H1 (cell line): ENCODE measurements at regions not wholly inside any gene's neighbourhood (a gene's known extent, or its start where the extent isn't known, plus 50 kb on each side); places are given as distances from the start of the nearest gene placed in this dataset.

ENCODE experiments used
- CTCF ChIA-PET: fragments of 300-600 bp; sonication (Branson Sonifier 250); formaldehyde crosslinking; loops from one replicate; lab custom pipeline; 2021; ENCODE audit not compliant: partially characterized antibody; lab: Charles Lee
- POLR2A ChIA-PET: fragments of 300-600 bp; sonication (Branson Sonifier 250); formaldehyde crosslinking; loops from one replicate; lab custom pipeline; 2021; ENCODE audit warnings: inconsistent platforms; ENCODE audit not compliant: partially characterized antibody; lab: Charles Lee
- DNase-seq, 2 experiments: peaks; one replicate each; pipeline versions ENCODE4 v3.0.0 to v3.0.0-alpha.2; 2010 to 2022; ENCODE audit warnings: low spot score in 2 of 2, low read depth in 1 of 2, mixed read lengths in 1 of 2
- FAIRE-seq: peaks from 2 replicates; lab custom pipeline; 2011; peaks lifted over from hg19 to GRCh38; lab: Jason Lieb, UNC
- H2AFZ ChIP-seq: 2 replicates; pipeline ENCODE4 v1.8.1; 2012; ENCODE audit warnings: low read length, inconsistent platforms
- H2AK5ac ChIP-seq: 2 replicates; pipeline ENCODE4 v1.6.1; 2013; ENCODE audit warnings: low read depth, low read length
- H2BK120ac ChIP-seq: replicated peaks from 2 replicates; pipeline ENCODE3; 2013; ENCODE audit warnings: low read depth, low read length, inconsistent platforms
- H2BK12ac ChIP-seq: 2 replicates; pipeline ENCODE4 v1.6.1; 2013; ENCODE audit warnings: low read depth, low read length
- H2BK15ac ChIP-seq: 2 replicates; pipeline ENCODE4 v1.6.1; 2013; ENCODE audit warnings: low read length
- H2BK20ac ChIP-seq: 2 replicates; pipeline ENCODE4 v1.6.1; 2013; ENCODE audit warnings: low read length
- H2BK5ac ChIP-seq: 2 replicates; pipeline ENCODE4 v1.6.1; 2013; ENCODE audit warnings: low read depth, low read length
- H3K14ac ChIP-seq: 2 replicates; pipeline ENCODE4 v1.6.1; 2013; ENCODE audit warnings: inconsistent platforms; ENCODE audit not compliant: insufficient read length
- H3K18ac ChIP-seq: 2 replicates; pipeline ENCODE4 v1.6.1; 2013; ENCODE audit warnings: low read length; ENCODE audit errors: extremely low read depth
- H3K23ac ChIP-seq: 2 replicates; pipeline ENCODE4 v1.6.1; 2013; ENCODE audit warnings: inconsistent platforms; ENCODE audit not compliant: insufficient read length
- H3K23me2 ChIP-seq: 2 replicates; pipeline ENCODE4 v1.6.1; 2013; ENCODE audit warnings: low read depth, low read length
- H3K27ac ChIP-seq: 2 replicates; pipeline ENCODE4 v1.6.1; 2011; ENCODE audit warnings: low read depth, low read length, inconsistent platforms
- H3K27me3 ChIP-seq, 4 experiments: replicated peaks in 1 of 4; 1 replicate in 1 of 4; 2 replicates in 3 of 4; pipeline versions ENCODE4 v1.6.1 to v1.8.1; 2011 to 2013; ENCODE audit warnings: low read length in 3 of 4, mild to moderate bottlenecking in 3 of 4, inconsistent platforms in 2 of 4, mixed read lengths in 2 of 4, moderate library complexity in 1 of 4; ENCODE audit not compliant: control insufficient read depth in 3 of 4, insufficient read depth in 3 of 4; ENCODE audit errors: extremely low read depth in 1 of 4
- H3K36me3 ChIP-seq, 4 experiments: 2 replicates each; pipeline versions ENCODE4 v1.6.1 to v1.8.1; 2011 to 2013; ENCODE audit warnings: mild to moderate bottlenecking in 4 of 4, low read length in 3 of 4, moderate library complexity in 2 of 4, control low read depth in 1 of 4, inconsistent platforms in 1 of 4; ENCODE audit not compliant: insufficient read depth in 4 of 4, control insufficient read depth in 2 of 4
- H3K4ac ChIP-seq: replicated peaks from 2 replicates; pipeline ENCODE3; 2013; ENCODE audit warnings: low read length, low read depth, mixed read lengths, inconsistent platforms; ENCODE audit not compliant: insufficient read length
- H3K4me1 ChIP-seq, 4 experiments: replicated peaks in 1 of 4; 1 replicate in 1 of 4; 2 replicates in 3 of 4; pipeline versions ENCODE4 v1.6.1 to v1.8.1; 2011 to 2013; ENCODE audit warnings: low read length in 3 of 4, inconsistent platforms in 2 of 4, mixed read lengths in 1 of 4; ENCODE audit not compliant: insufficient read depth in 4 of 4, control insufficient read depth in 3 of 4
- H3K4me2 ChIP-seq, 2 experiments: 2 replicates each; pipeline versions ENCODE4 v1.6.1 to v1.8.1; 2011 to 2013; ENCODE audit warnings: low read depth in 2 of 2, low read length in 2 of 2, control low read depth in 1 of 2, inconsistent platforms in 1 of 2, mild to moderate bottlenecking in 1 of 2; ENCODE audit not compliant: insufficient read depth in 1 of 2
- H3K4me3 ChIP-seq, 4 experiments: fragments of 200-600, 300-600 bp in 1 of 4; sonication (generic), shearing (Covaris generic), sonication (Bioruptor Twin) in 1 of 4; 2 replicates each; pipeline versions ENCODE4 v1.5.1 to v1.8.1; 2011 to 2016; ENCODE audit warnings: low read length in 4 of 4, low read depth in 3 of 4, control low read depth in 2 of 4, inconsistent platforms in 2 of 4, mild to moderate bottlenecking in 2 of 4, mixed read lengths in 1 of 4, moderate library complexity in 1 of 4; ENCODE audit not compliant: insufficient read depth in 2 of 4; ENCODE audit errors: extremely low read depth in 1 of 4
- H3K56ac ChIP-seq: replicated peaks from 2 replicates; pipeline ENCODE3; 2013; ENCODE audit warnings: low read depth, mild to moderate bottlenecking, mixed read lengths, low read length, inconsistent platforms; ENCODE audit not compliant: insufficient read length
- H3K79me1 ChIP-seq: 2 replicates; pipeline ENCODE4 v1.6.1; 2013; ENCODE audit warnings: low read depth, low read length, control low read depth
- H3K79me2 ChIP-seq, 2 experiments: 2 replicates each; pipeline versions ENCODE4 v1.6.1 to v1.8.1; 2012 to 2013; ENCODE audit warnings: low read length in 2 of 2, mild to moderate bottlenecking in 2 of 2, inconsistent platforms in 1 of 2; ENCODE audit not compliant: insufficient read depth in 2 of 2, control insufficient read depth in 1 of 2
- H3K9ac ChIP-seq, 4 experiments: replicated peaks in 1 of 4; 1 replicate in 1 of 4; 2 replicates in 3 of 4; pipeline versions ENCODE4 v1.6.1 to v1.8.1; 2011 to 2013; ENCODE audit warnings: low read depth in 3 of 4, low read length in 3 of 4, control low read depth in 2 of 4, mild to moderate bottlenecking in 2 of 4, moderate library complexity in 2 of 4, inconsistent platforms in 1 of 4; ENCODE audit errors: extremely low read depth in 1 of 4
- H3K9me3 ChIP-seq, 2 experiments: 2 replicates each; pipeline versions ENCODE4 v1.6.1 to v1.8.1; 2012 to 2013; ENCODE audit warnings: mild to moderate bottlenecking in 2 of 2, moderate library complexity in 2 of 2, control low read depth in 1 of 2, inconsistent platforms in 1 of 2, low read depth in 1 of 2, low read length in 1 of 2, mixed read lengths in 1 of 2; ENCODE audit not compliant: insufficient read depth in 2 of 2
- H4K20me1 ChIP-seq, 2 experiments: replicated peaks in 1 of 2; 2 replicates each; pipeline versions ENCODE3 to v1.8.1; 2011 to 2013; ENCODE audit warnings: inconsistent platforms in 2 of 2, low read length in 2 of 2, mild to moderate bottlenecking in 1 of 2; ENCODE audit not compliant: insufficient read depth in 2 of 2, control insufficient read depth in 1 of 2
- H4K5ac ChIP-seq: 2 replicates; pipeline ENCODE4 v1.6.1; 2013; ENCODE audit warnings: low read length, low read depth, mixed read lengths, inconsistent platforms; ENCODE audit not compliant: insufficient read length
- H4K8ac ChIP-seq: 2 replicates; pipeline ENCODE4 v1.8.0; 2013; ENCODE audit warnings: mild to moderate bottlenecking, moderate library complexity, low read length, inconsistent platforms; ENCODE audit not compliant: insufficient read depth; ENCODE audit errors: extremely low read depth
- H4K91ac ChIP-seq: replicated peaks from 2 replicates; pipeline ENCODE3; 2013; ENCODE audit warnings: low read length, mixed read lengths, inconsistent platforms; ENCODE audit not compliant: insufficient read length
- FOSL1 ChIP-seq: IDR thresholded peaks from 2 replicates; pipeline ENCODE4 v1.6.1; 2011; ENCODE audit warnings: mild to moderate bottlenecking, low read depth, low read length, moderate library complexity; ENCODE audit not compliant: insufficient read depth
- USF2 ChIP-seq: IDR thresholded peaks from 2 replicates; pipeline ENCODE4 v1.6.1; 2011; ENCODE audit warnings: low read length, improper control_type of control experiment
- WGBS, 2 experiments: shearing (Covaris generic) in 1 of 2; methylation state at CpG; one replicate each; pipeline versions ENCODE4 v1.1.6 to v1.1.7; 2013 to 2015; ENCODE audit warnings: low lambda C conversion rate in 2 of 2, mixed read lengths in 2 of 2, inconsistent platforms in 1 of 2, low coverage in 1 of 2, missing lambda C conversion rate in 1 of 2; ENCODE audit not compliant: insufficient replicate concordance in 2 of 2, insufficient coverage in 1 of 2, insufficient read length in 1 of 2; ENCODE audit errors: extremely low coverage in 1 of 2, missing lambda C conversion rate in 1 of 2; 5-methylcytosine and 5-hydroxymethylcytosine counted together

GRCh38 chr4:138774940-138775339 lies 240.6 kb upstream of the NOCT start:
- H3K56ac ChIP-seq = no peak overlapping the region
- no peak overlapping the region for H3K4me3 ChIP-seq
- POLR2A ChIA-PET = no interaction called here
- CTCF ChIA-PET = interaction anchor here (0.8 to 2.1 kb wide), 5 partner anchors 22 to 252 kb away, joined by 3 to 6 read pairs (median 3); no protein-coding TSS in a partner anchor
- H3K4me1 ChIP-seq = no peaks in the 10 kb centered on the region
- no peak overlapping the region for H4K8ac ChIP-seq
- no peak overlapping the region for H3K27ac ChIP-seq
- no peak overlapping the region for H2BK20ac ChIP-seq
- no peak overlapping the region for H3K23ac ChIP-seq
- TF ChIP-seq FOSL1 (no peak), USF2 (no peak)
- no peaks in the 10 kb centered on the region for H3K27me3 ChIP-seq
- no peak overlapping the region for H4K5ac ChIP-seq
- 83% methylated on average over 4 of the region's 4 CpGs; no CpG with 5 or more reads in 1 of the 2 experiments for WGBS, 2 experiments
- no peak overlapping the region for H2BK12ac ChIP-seq
- DNase-seq (no peak), FAIRE-seq (no peak)
- H2BK15ac ChIP-seq = no peak overlapping the region
- no peaks in the 10 kb centered on the region for H3K36me3 ChIP-seq
- H3K23me2 ChIP-seq = no peaks in the 10 kb centered on the region
- peak overlapping the region; percentile 79 for H2AFZ ChIP-seq
- no peak overlapping the region for H3K18ac ChIP-seq
- no peak overlapping the region for H4K91ac ChIP-seq
- H3K9me3 ChIP-seq = no peaks in the 10 kb centered on the region
- no peak overlapping the region for H3K4me2 ChIP-seq
- no peaks in the 10 kb centered on the region for H3K79me2 ChIP-seq
- H3K14ac ChIP-seq = no peak overlapping the region
- H2BK120ac ChIP-seq = no peak overlapping the region
- no peak overlapping the region for H2AK5ac ChIP-seq
- H4K20me1 ChIP-seq = no peaks in the 10 kb centered on the region
- H3K9ac ChIP-seq = no peak overlapping the region
- H3K79me1 ChIP-seq = no peaks in the 10 kb centered on the region
- H2BK5ac ChIP-seq = no peak overlapping the region
- H3K4ac ChIP-seq = no peak overlapping the region
